Panc1 (cell line): ENCODE measurements at regions not wholly inside any gene's neighbourhood (a gene's known extent, or its start where the extent isn't known, plus 50 kb on each side); places are given as distances from the start of the nearest gene placed in this dataset.

Experiments used
- CTCF ChIP-seq: fragments of 450-650 bp; IDR thresholded peaks from 2 replicates; pipeline ENCODE4 v1.5.1; 2017; ENCODE audit warnings: mild to moderate bottlenecking
- POLR2AphosphoS5 ChIP-seq: IDR thresholded peaks from 2 replicates; pipeline ENCODE4 v1.6.1; 2012; ENCODE audit warnings: mild to moderate bottlenecking, low read depth, low read length, moderate library complexity
- REST ChIP-seq, 2 experiments: IDR thresholded peaks; 2 replicates each; pipeline ENCODE4 v1.6.1; 2011 to 2012; ENCODE audit warnings: low read depth in 2 of 2, control low read depth in 1 of 2, low read length in 1 of 2, mild to moderate bottlenecking in 1 of 2, moderate library complexity in 1 of 2; ENCODE audit not compliant: insufficient read depth in 1 of 2
- SIN3A ChIP-seq: IDR thresholded peaks from 2 replicates; pipeline ENCODE4 v1.6.1; 2012; ENCODE audit warnings: low read depth, mild to moderate bottlenecking, low read length, moderate library complexity, borderline replicate concordance; ENCODE audit not compliant: insufficient read depth

GRCh38 chr3:16114930-16115329 lies 59.5 kb upstream of the GALNT15 start:
- TF ChIP-seq SIN3A (no peak), CTCF (no peak), REST (IDR thresholded peaks at IDR 0.05; ENCODE audit: insufficient read depth in 1 of 2, low read depth in 2 of 2, low read length in 1 of 2) (no peak), POLR2AphosphoS5 (no peak)
